Thyroid gland (tissue), 4 donors: ENCODE measurements at regions not wholly inside any gene's neighbourhood (a gene's known extent, or its start where the extent isn't known, plus 50 kb on each side); places are given as distances from the start of the nearest gene placed in this dataset.

Experiments used
- POLR2A ChIP-seq, 2 donors: fragments of 450-650 bp; IDR thresholded peaks; one replicate each; pipeline ENCODE4 v1.6.1; 2017; ENCODE audit warnings: antibody characterized with exemption in 2 of 2, mild to moderate bottlenecking in 2 of 2, moderate library complexity in 1 of 2
- TF ChIP-seq, protein P1 (sequence below), 6 experiments: fragments of 200-600 bp in 3 of 6; fragments of 450-650 bp in 3 of 6; sonication (generic) in 3 of 6; IDR thresholded peaks; one replicate each; pipeline ENCODE4 v1.5.1; 2016 to 2019; ENCODE audit warnings: antibody characterized with exemption in 6 of 6, mild to moderate bottlenecking in 2 of 6, inconsistent platforms in 1 of 6, moderate library complexity in 1 of 6

DNA sequence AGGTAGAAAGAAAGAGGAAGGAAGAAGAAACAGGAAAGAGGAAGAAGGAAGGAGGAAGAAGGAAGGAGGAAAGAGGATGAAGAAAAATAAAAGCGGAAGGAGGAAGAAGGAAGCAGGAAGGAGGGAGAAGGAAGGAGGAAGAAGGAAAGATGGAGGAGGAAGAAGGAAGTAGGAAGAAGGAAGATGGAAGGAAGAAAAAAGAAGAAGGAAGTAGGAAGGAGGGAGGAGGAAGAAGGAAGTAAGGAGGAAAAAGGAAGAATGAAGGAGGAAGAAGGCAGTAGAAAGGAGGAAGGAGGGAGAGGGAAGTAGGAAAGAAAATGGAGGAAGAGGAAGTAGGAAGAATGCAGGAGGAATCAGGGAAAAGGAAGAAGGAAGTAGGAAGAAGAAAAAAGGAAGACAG is 191.1 kb upstream of the TBL1X start:
- TF ChIP-seq, protein P1, sequence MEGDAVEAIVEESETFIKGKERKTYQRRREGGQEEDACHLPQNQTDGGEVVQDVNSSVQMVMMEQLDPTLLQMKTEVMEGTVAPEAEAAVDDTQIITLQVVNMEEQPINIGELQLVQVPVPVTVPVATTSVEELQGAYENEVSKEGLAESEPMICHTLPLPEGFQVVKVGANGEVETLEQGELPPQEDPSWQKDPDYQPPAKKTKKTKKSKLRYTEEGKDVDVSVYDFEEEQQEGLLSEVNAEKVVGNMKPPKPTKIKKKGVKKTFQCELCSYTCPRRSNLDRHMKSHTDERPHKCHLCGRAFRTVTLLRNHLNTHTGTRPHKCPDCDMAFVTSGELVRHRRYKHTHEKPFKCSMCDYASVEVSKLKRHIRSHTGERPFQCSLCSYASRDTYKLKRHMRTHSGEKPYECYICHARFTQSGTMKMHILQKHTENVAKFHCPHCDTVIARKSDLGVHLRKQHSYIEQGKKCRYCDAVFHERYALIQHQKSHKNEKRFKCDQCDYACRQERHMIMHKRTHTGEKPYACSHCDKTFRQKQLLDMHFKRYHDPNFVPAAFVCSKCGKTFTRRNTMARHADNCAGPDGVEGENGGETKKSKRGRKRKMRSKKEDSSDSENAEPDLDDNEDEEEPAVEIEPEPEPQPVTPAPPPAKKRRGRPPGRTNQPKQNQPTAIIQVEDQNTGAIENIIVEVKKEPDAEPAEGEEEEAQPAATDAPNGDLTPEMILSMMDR (IDR thresholded peaks at IDR 0.05) = no peak
- no peak for TF ChIP-seq POLR2A (IDR thresholded peaks at IDR 0.05)
